GM21529 (cell line): ENCODE measurements at regions not wholly inside any gene's neighbourhood (a gene's known extent, or its start where the extent isn't known, plus 50 kb on each side); places are given as distances from the start of the nearest gene placed in this dataset.
"Not testable (repeated sequence)": the region's sequence is repeated elsewhere in the genome, so short reads cannot be mapped to it uniquely, and the experiment has no call there.

Experiments
- ATAC-seq: cut with Tn5 transposase; IDR thresholded peaks from one replicate; pipeline ENCODE4 v1.9.1; 2021; ENCODE audit not compliant: unreplicated experiment

DNA sequence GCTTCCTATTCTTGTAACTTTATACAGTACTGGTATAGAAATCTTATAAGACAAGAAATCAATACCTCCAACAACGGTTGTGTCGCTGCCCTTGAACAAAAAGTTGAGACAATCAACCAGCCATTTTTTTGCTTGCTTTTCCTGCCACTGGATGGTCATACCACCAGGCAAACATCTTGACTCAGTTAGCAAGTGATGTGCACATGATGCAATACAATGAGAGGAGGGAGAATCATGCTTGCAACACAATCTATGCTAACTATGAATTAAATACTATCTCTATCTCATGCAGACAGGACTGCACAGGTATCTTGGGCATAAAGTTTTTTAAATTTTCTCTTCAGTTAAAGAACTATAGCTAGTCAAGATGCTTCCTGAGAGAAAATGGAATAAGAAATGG is 877.7 kb upstream of the CITED2 start:
- no peak for ATAC-seq

- no peak for ATAC-seq
These were observed 871.0 kb upstream of the CITED2 start for GRCh38 chr6:140245296-140246040.

DNA sequence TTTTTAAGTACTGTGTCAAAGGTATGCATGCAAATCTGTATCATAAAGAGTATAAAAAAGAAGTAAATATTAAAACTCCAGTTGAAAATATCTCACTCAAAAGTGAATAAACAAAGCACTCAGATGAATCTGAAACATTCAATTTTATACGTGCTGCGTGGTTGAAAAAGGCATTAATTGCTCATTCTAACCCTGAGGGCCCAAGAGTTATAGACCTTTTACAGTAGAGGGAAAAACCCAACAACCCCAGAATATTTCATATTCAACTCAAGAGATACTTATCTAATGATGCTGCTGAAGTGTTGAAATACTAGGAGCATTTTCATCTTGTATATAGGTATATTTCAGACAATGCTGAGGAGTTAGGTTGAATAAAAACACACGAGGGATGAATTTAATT is 862.8 kb upstream of the CITED2 start:
- no peak for ATAC-seq

- ATAC-seq = no peak
These were observed 862.3 kb upstream of the CITED2 start for GRCh38 chr6:140236732-140237131.

DNA sequence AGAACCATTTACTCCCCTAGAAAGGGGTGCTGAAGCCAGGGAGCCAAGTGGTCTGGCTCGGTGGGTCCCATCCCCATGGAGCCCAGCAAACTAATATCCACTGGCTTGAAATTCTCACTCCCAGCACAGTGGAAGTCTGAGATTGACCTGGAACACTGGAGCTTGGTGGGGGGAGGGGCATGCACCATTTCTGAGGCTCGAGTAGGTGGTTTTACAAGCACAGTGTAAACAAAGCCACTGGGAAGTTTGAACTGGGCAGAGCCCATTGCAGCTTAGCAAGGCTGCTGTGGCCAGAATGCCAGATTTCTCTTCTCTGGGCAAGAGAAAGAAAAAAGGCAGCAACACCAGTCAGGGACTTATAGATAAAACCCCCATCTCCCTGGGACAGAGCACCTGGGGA is 855.8 kb upstream of the CITED2 start:
- ATAC-seq = no peak

- ATAC-seq = no peak
These were observed 854.0 kb upstream of the CITED2 start for GRCh38 chr6:140228491-140228890.

GRCh38 chr6:140226637-140227036 is 852.2 kb upstream of the CITED2 start:
- ATAC-seq = no peak

- no peak for ATAC-seq
These were observed 851.4 kb upstream of the CITED2 start for GRCh38 chr6:140225701-140226436.

GRCh38 chr6:140217283-140217682 is 842.8 kb upstream of the CITED2 start:
- ATAC-seq = no peak

DNA sequence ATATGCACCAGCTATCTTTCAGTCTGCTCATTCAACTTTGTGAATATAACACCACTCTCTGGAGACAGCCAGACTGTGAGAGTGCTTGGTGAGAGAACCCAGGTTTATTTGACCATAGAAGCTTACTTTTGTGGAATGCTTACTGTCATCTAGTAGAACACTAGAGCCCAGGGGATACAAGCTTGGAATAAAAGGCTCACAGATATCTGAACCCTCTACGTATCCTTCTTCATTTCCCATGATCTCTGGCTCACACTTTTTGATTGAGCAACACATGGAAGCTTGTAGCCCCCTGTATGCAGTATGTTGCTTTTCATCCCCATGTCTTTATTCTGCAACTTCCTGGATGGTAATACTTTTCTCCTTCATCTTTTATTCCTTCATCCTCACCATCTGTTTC is 835.3 kb upstream of the CITED2 start:
- no peak for ATAC-seq

DNA sequence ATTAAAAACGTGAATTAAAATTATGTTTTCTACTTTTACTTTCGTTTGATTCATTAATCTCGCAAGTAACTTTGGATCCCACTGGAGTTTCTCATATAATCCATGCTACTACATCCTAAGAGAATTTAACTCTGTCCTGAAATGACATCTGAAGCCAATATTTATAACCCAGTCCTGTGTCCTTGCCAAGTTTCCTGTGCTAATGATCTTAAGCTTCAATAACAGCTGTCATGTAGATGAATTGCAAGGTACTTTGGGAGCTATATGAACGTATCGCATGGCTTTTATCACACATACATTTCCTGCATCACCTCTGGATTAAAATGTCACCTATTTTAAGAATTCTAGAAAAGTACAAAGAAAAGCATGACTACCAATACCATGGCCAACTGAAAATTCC is 833.8 kb upstream of the CITED2 start:
- no peak for ATAC-seq

GRCh38 chr6:140205795-140206593 is 831.5 kb upstream of the CITED2 start:
- ATAC-seq = no peak

- no peak for ATAC-seq
These were observed 829.7 kb upstream of the CITED2 start for GRCh38 chr6:140204154-140204553.

DNA sequence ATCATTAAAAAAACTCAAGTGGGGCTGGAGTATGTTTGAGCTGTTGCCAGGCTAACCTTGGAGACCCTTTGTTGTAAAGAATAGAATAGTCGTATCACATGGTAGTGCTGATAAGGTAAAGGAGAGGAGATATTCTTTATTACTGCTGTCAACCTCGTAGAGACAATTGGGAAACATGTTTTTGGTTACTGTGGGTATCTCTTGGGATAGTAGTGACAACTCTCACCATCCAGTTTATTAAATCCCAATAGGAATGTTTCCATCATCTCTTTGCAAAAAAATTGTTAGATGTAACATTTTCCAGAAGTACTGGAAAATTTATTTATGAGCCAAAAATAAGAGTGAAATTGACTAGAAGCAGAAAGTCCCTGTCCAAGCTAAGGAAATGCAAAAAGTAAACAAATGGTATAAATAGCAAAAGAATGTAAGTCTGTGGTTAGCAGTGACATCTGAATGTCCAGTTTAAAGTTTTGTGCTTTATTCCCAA is 829.3 kb upstream of the CITED2 start:
- no peak for ATAC-seq

GRCh38 chr6:140202964-140203515 is 828.6 kb upstream of the CITED2 start:
- no peak for ATAC-seq

- no peak for ATAC-seq
These were observed 827.5 kb upstream of the CITED2 start for GRCh38 chr6:140201787-140202458.

DNA sequence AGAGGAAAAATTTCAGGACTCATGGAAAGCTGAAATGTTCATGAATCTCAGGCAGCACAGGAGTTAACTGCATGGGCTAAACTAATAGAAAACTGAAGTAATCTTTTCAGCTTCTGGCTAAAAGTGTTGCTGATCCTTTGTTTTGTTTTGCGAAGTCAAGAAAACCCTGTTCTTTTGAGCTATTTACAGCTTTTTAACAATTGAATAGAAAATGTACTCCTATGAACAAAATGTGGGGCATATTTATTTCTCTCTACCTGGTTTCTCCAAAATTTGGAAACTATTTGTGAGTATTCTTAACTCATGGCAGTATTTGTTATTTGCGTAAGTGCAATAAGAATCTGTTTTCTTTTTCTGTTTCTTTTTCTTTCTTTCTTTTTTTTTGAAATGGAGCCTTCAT is 818.8 kb upstream of the CITED2 start:
- ATAC-seq = no peak

GRCh38 chr6:140192018-140192417 is 817.6 kb upstream of the CITED2 start:
- ATAC-seq = no peak

- not testable (repeated sequence) for ATAC-seq
These were observed 814.8 kb upstream of the CITED2 start for GRCh38 chr6:140189263-140189662.

DNA sequence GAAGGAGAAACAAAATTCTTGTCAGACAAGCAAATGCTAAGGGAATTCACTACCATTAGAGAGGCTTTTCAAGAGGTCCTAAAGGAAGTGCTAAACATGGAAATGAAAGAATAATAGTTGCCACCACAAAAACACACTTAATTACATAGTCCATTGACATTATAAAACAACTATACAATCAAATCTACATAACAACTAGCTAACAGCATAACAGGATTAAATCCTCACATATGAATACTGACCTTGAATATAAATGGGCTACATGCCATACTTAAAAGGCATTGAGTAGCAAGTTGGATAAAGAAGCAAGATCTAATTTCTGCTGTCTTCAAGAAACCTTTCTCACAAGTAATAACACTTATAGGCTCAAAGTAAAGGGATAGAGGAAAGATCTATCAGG is 811.5 kb upstream of the CITED2 start:
- ATAC-seq = no peak

GRCh38 chr6:140183881-140184280 is 809.4 kb upstream of the CITED2 start:
- ATAC-seq = no peak
